HEK293T (cell line): ENCODE measurements at regions not wholly inside any gene's neighbourhood (a gene's known extent, or its start where the extent isn't known, plus 50 kb on each side); places are given as distances from the start of the nearest gene placed in this dataset.

Experiments
- ARNT ChIP-seq: fragments of 450-650 bp; IDR thresholded peaks from 2 replicates; pipeline ENCODE4 v1.6.1; 2017; ENCODE audit warnings: mild to moderate bottlenecking
- BHLHE40 ChIP-seq: fragments of 450-650 bp; IDR thresholded peaks from 2 replicates; pipeline ENCODE4 v1.6.1; 2016; ENCODE audit warnings: mild to moderate bottlenecking, moderate library complexity, borderline replicate concordance
- CTBP1 ChIP-seq: fragments of 450-650 bp; IDR thresholded peaks from 2 replicates; pipeline ENCODE4 v1.6.1; 2016; ENCODE audit warnings: borderline replicate concordance
- ELF4 ChIP-seq: fragments of 450-650 bp; IDR thresholded peaks from 2 replicates; pipeline ENCODE4 v1.6.1; 2017; ENCODE audit warnings: antibody characterized with exemption
- FOXA1 ChIP-seq: fragments of 450-650 bp; IDR thresholded peaks from 2 replicates; pipeline ENCODE4 v1.6.1; 2016; ENCODE audit warnings: mild to moderate bottlenecking
- FOXK2 ChIP-seq: fragments of 450-650 bp; IDR thresholded peaks from 2 replicates; pipeline ENCODE4 v1.6.1; 2016; ENCODE audit warnings: mild to moderate bottlenecking
- FOXM1 ChIP-seq: fragments of 450-650 bp; IDR thresholded peaks from 2 replicates; pipeline ENCODE4 v1.6.1; 2017; ENCODE audit warnings: mild to moderate bottlenecking, borderline replicate concordance
- HDGF ChIP-seq: fragments of 450-650 bp; IDR thresholded peaks from 2 replicates; pipeline ENCODE4 v1.6.1; 2017; ENCODE audit warnings: antibody characterized with exemption, borderline replicate concordance
- PKNOX1 ChIP-seq: fragments of 450-650 bp; IDR thresholded peaks from 2 replicates; pipeline ENCODE4 v1.6.1; 2016
- SP1 ChIP-seq: fragments of 450-650 bp; IDR thresholded peaks from 2 replicates; pipeline ENCODE4 v1.6.1; 2017
- SUZ12 ChIP-seq: fragments of 450-650 bp; IDR thresholded peaks from 2 replicates; pipeline ENCODE4 v1.6.1; 2016; ENCODE audit warnings: mild to moderate bottlenecking
- TARDBP ChIP-seq: fragments of 450-650 bp; IDR thresholded peaks from 2 replicates; pipeline ENCODE4 v1.6.1; 2016
- ZNF384 ChIP-seq: fragments of 450-650 bp; IDR thresholded peaks from 2 replicates; pipeline ENCODE4 v1.6.1; 2016

GRCh38 chr11:13897646-13898276, 64.8 kb upstream of the SPON1 start:
- TF ChIP-seq SP1 = no peak
- TF ChIP-seq TARDBP = no peak
- TF ChIP-seq SUZ12 = no peak
- TF ChIP-seq HDGF = no peak
- TF ChIP-seq FOXA1 = no peak
- TF ChIP-seq ZNF384 = no peak
- no peak for TF ChIP-seq PKNOX1
- no peak for TF ChIP-seq FOXM1
- TF ChIP-seq BHLHE40 = no peak
- TF ChIP-seq ELF4 = no peak
- no peak for TF ChIP-seq CTBP1
- TF ChIP-seq FOXK2 = no peak
- TF ChIP-seq ARNT = no peak
